CD4-positive, alpha-beta T cell treated with Interleukin-1 beta for 1 hour (primary cell): ENCODE measurements at regions not wholly inside any gene's neighbourhood (a gene's known extent, or its start where the extent isn't known, plus 50 kb on each side); places are given as distances from the start of the nearest gene placed in this dataset.

ENCODE experiments used
- DNase-seq, 2 donors: peaks; one replicate each; pipeline ENCODE4 v3.0.0-alpha.2; 2020 to 2022

DNA sequence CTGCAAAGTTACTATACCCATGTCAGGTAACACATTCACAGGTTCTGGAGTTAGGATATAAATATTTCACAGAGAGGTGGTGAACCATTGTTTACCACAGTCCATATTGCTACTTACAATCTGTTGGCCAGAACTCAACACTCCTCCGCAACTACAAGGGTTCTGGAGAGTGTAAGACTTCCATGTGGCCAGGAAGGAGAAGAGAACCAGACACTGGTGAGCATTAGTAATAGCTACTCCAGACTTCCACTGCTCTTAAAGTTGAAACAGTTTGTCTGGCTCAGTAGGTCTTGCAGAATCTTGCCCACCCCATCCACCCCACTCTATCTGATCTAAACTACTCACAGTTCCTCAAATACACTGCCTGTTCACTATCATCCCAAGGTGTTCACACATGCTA lies 369.6 kb downstream of the DUSP6 start:
- no peak for DNase-seq

DNA sequence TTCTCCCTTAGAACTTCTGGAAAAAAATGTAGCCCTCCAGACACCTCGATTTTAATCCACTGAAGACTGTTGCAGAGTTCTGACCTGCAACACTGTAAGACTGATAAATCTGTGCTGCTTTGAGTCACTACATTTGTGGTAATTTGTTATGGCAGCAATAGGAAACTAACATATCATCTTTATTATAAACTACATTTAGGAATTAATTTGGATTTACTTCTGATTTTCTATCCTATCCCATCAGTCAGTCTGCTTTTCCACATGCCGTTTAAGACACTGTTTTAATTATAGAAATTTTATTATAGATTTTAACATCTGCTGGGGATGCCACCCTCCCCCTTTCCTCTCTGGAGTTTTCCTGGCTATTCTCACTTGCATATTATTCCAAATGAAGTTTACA lies 375.2 kb downstream of the DUSP6 start:
- DNase-seq, result no peak

DNA sequence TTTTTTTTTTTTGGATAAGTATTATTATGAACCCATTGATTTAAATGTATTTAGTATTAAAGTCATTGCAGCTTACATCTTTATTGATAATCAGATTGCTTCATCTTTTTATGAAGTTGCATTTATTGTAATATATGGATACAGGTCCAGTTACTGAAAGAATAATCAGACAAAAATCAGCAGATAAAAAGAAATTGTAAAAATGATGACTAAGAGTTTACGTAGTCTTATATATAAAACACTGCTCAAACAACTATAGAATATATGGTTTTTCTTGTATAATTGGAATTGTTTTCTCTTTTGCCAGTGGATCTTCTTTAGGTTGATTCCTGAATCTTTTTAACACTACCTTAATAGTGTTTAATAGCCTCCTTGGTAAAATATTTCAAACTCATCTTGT lies 378.3 kb downstream of the DUSP6 start:
- DNase-seq, result no peak

DNA sequence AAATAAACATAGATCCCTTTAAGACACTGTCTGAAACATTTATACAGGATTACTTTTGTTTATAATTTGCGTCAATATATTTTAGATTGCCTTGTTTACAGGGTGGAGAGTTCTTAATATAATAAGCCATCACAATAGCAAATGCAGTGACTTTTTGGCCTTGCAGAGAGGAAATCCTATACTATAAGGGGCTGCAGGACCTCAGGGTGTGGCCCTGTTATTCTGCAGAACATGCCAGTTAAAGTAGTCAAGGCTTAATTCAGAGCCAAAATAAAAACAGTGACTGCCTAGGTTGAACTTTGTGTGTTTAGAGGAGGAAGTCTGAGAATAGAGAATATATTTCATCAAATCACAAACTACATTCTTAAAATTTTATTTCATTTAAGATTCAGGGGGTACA lies 381.6 kb downstream of the DUSP6 start:
- no peak for DNase-seq

DNA sequence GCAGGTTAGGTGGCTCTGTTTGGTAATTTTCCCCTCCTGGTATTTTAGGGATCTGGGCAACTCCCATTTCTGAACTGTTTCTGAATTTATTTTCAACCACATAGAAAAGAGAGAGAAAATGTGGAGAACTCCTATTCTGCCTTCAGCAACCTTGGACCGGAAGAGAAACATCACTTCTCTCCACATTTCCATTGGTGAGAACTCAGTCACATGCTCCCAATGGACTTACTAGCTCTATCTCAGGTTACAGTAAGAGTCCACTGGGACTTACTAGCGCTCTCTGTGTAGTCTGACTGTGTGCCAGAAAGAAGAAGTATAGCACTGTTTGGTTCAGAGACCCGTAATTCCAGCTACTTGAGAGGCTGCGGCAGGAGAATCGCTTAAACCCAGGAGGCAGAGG lies 383.2 kb downstream of the DUSP6 start:
- DNase-seq, result no peak

DNA sequence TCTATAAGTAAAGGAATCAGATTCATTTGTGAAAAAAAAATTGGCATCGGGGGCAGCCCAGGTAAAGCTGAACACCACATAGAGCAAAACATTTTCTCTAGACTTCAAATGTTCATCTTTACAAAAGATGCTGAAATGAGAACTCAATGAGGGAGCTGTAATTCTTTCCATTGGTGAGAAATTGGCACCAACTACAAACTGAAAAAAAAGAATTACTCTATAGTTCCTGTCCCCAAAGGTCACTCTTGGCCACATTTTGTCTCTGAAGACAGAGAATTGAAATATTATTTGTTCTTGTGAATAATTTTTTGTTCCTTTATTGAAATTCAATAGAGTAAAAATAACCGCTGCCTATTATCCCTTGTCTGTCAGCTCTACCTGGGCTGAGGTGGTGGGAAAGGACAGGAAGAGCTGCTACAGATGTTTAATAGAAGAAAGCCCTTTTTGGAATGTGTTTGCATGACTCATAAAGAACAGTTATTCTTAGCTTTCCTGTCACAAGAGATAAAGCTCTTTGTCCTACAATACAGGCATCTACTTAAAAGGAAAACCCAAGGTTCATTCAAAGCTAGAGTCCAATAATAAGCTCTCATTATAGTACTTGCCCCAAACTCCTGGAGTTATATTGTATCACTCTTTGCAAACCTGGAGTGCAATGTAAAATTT lies 380.1 kb upstream of the KITLG start:
- no peak for DNase-seq

DNA sequence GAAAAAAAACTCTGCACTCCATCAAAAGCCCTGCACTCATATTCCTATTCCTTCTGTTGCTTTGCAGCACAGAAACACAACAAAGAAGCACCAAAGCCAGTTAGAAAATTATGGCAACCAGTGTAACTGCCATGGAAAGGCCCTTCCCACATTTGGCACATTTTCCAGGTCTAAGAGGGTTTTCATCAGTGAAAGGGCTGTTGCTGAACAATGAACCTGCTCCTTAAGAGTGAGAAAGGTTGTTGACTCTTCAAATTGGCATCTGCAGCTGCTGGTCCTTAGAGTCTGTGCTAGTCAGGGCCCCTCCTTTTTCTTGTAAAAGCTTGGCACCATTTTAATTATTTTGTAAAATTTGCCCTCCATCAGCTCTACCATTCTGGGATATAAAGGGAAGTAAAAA lies 378.7 kb upstream of the KITLG start:
- no peak for DNase-seq

DNA sequence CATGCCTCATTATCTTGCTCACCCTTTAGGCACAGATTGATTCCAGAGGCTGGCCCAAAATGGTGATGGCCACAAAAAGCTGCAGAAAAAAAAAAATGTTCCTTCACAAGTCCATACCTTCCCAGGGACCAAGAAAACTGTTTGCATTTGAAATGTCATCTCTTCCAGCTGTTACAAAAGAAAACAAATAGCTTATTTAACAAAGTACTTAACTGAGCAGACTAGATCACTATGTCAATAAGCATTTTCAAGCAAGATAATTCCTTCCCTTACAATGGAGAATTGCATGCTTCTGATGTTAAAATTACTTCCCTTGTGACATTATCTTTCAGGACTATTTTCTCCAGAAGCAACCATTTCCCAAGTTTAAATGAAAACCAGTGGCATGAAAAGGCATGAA lies 377.9 kb upstream of the KITLG start:
- DNase-seq, result no peak

DNA sequence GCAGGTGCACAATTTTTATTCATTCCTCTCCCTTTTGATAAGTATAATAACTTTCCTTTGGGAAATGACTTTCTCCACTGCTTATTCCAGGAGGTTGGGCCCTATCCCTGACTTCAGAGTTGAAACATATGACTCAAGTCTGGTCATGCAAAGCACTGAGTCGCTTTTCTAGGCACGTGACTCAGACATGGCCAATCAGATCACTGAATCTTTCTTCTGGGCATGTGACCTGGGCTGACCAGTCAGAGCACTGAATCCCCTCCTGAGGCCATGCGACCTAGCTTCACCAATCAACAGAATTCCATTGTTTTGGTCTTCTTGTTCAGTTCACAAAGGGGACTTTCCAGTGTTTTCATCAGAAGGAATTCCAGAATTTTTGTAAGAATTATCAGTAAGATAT lies 377.1 kb upstream of the KITLG start:
- DNase-seq, result no peak

DNA sequence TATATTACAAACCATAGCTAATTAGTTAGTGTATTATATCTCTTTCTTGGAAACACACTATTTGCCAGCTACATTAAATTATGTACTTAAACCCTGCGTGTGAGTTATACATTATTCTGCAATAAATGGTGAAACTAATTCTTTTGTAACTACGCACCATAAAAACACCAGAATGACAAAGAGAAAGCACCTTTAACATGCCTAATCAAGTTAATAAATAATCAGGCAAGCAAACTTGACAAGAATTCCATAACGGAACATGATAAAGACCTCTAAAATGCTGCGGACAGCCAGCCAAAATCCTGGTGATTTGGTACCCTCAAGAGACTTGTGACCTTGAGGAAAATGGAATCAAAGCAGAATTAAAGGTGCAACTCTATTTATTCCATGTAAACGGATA lies 375.3 kb upstream of the KITLG start:
- no peak for DNase-seq

DNA sequence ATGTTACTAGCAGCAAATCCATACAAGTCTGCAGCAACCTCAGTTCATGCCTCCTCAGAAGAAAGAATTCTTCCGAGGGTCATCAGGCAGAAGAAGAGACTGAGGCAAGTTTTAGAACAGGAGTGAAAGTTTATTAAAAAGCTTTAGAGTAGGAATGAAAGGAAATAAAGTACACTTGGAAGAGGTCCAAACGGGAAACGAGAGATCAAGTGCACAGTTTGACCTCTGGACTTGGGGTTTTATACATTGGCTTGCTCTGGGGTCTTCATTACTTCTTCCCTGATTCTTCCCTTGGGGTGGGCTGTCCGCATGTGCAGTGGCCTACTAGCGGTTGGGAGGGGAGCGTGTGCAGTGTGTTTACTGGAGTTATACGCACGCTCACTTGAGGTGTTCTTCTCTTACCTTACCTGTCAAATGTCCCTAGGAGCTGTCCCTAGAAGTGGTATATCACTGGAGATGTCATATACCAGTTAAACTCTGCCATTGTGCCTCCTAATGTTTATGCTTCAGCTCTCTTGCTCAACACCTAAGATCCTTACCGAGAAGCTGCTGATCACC lies 372.8 kb upstream of the KITLG start:
- DNase-seq, result no peak

DNA sequence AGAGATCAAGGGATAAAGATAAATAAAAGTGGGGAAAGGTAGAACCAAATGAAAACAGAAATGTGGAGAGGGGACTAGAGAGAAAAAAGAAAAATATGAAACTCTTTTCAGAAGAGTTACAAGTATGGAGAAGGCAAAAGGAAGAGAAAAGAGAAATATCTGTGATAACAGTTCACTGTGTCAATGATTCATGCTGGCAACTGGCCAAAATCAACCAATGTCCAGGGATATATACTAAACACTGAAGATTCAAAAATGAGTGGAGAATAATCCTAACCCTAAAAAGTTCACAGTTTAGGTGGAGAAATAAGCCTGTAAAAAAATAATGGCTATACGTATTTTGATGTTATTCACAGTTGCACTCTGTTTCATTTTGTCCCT lies 372.3 kb upstream of the KITLG start:
- no peak for DNase-seq

DNA sequence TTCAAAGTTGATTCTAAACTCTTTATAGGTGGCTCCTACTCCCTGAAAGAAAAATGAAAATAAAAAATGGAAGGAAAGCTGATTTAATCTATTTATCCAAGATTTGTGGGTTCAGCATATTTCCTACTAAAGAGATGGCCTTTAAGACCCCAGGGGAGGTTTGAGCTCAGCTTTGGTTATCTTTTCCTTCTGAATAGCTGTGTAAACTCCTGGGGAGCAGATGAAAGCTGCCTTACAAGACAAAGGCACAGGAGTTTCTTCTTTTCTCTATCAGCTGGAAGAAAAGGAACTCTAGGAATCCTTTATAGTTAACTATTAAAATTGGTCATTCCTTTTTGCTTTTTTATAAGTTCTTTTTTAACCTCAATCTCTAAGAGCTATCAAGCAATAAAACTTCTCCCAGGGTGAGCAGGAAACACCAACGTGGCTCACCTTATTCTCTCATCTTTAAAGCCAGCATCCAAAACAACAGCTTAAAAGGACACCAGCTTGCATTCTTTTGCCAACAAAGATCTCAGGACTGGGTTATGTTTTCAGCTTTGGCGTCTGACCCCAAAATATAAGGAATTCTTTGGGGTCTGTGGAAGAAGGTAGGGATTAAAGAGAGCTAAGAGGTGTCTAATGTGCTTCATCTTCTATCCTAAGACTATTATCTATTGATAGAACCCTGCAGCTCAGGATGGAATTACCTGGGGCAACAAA lies 371.7 kb upstream of the KITLG start:
- DNase-seq, result no peak

DNA sequence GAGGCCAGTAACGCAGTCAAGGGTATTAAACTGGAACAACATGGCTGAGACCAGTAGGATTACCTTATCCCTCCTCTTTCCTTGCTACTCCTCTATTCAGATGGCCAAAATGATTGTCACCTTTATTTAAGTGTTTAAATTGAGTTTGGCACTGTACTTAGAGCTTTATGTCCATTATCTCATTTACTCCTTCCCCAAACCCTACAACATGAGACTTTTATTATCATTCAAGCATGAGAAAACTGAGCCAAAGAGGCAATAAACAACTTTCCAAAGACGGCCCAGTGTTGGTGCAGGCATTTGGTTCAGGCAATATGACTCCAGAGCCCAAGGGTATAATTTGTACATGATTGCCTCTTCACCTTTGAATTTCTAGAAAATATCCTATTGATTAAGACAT lies 370.9 kb upstream of the KITLG start:
- DNase-seq, result no peak

DNA sequence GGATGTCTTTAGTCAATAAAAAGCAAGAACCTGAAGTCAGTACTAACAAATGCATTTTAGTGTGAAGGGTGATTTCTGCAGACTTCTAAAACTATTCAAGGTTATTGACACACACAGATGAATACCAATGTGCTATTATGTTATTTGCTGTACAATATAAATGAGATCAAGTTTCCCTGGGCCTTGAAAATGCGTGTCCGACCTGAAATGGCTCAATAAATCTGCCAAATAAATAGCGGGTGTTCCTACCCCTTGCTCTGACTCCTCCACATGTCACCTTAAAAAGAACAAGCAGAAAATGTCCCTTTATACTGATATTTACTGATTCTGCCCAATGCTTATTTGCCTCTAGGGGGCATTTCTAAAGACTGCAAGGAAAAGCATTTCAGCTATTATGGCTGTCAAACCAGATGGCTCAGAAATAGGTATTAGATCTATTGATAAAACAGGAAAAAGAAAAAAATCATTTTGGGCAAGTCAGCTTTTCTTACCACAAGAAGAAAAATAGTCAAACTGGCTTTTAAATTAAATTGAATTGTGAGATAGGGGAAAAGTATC lies 367.3 kb upstream of the KITLG start:
- no peak for DNase-seq

DNA sequence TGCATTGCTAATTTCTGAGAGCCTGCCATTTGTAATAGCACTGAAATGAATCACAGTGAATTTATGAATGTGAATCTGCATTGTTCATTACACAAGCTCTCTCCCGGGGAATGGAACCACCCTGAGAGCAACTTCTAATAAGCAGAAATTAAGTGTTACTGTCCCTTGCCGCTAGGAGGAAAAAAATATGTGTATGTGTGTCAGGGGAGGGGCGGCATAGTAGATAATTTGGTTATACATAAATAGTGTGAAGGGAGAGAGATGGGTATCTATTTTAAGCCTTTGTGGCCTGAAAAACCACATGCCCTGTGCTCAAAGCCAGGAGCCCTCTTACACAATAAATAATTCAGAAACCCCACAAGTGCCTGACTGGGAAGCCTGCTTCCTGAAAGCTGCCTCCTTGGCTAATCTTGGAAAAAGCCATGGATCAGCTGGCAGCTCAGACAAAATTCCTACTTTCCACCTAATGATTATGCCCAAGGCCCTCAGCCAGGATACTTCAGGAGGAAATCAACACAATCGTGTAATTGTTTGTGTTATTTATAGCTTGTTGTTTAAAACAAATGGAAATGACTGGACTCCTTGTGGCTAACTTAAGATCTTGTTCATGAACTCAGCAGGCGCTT lies 366.2 kb upstream of the KITLG start:
- no peak for DNase-seq

DNA sequence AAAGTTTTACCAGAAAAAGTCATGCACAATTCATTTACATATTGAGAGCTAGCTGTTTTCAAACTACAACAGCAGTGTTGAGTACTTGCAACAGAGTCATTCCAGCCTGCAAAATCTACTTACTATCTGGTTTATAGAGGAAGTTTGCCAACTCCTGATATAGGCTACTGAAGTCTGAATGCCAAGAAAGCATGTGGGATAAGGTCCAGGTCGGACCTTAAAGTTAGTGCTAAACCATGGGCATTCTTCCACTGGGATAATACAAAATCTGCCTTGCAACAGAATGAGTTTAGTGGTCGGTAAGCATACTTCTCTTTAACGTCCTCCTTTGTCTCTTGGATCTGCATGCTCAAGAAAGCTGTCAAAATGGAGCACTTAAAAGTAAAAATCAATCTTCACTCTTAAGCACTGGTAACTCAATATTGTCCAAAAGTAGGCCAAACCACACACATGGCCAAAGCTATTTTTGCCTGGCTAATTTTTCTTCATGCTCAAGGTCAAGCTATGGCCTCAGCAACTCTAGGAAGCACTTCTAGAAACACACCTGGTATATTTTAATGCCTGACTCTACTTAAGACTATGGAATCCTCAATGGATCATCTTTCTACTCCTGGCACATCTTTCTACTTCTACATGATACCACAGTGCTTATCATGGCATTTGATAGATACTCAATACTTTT lies 364.9 kb upstream of the KITLG start:
- DNase-seq, result no peak

DNA sequence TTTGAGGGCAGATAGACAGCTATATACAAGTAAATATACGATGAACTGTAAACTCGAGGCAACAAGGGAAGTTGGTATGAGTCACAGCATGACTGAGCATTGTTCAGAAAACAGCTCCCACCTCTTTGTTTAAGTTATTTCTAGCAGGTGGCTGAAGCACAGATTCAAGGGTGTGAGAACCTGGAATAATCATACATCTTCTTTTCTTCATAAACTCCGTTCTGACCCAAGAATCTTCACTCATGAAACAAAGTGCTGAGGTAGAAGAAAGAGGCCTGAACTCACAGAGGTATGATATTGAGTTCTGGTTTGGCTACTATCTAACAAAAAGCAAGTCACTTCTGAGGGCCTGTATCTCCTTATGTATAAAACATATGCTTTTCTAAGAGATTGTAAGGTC lies 364.1 kb upstream of the KITLG start:
- DNase-seq, result no peak

DNA sequence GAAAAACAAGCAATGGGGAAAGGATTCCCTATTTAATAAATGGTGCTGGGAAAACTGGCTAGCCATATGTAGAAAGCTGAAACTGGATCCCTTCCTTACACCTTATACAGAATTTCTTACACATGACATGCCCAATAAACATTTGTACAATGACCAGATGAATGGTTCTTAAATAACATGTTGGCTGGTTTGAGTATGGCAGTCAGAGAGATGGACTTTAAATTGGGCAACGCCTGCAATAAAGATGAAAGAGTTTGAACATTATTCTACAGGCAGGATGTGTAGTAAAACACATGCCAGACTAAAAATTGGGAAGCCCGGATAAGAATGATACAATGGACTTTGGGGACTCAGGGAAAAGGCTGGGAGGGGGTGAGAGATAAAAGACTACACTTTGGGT lies 360.6 kb upstream of the KITLG start:
- no peak for DNase-seq

DNA sequence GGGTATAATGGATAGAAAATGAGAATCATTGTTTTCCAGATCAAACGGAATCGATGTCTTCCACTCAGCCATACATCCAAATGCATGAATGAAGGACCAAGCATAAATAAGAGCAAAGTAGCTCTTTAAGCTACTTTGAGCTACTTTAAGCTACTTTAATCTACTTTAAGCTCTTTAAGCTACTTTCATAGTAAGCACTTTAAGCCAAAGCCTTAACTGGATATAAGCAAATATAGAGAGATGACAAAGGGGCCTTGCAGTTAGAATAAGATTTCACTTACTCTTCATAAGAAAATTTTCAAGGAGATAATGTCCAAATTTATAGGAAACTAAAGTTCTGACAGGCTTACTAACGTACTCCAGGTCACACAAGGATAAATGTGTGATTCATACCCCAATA lies 355.6 kb upstream of the KITLG start:
- no peak for DNase-seq

DNA sequence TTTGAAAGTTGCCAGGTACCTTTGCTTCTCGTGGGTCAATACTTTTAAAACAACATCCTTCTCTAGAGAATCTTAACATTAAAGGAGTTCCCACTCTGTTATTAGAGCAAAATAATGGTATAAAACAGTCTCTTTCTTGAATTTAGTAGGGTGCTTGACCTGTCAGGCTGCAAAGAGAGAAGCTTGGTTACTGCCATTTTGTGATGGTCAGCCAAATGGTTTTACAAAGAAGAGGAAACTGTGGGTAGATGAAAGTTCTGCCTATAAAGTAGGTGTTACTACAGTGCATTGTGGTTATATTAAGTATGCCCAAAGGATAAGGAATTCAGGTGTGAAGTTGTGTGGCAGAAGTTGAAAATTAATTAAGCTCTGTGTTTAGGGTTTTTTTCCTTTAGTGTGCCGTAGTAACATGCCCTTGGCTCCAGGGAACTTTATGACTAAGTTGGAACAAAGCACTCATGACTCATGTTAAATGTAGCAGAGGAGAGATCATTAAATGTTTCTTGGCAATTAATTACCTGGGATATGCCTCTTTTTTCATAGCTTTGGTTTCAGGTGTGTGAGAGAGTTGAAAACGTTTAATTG lies 354.0 kb upstream of the KITLG start:
- DNase-seq, result no peak

DNA sequence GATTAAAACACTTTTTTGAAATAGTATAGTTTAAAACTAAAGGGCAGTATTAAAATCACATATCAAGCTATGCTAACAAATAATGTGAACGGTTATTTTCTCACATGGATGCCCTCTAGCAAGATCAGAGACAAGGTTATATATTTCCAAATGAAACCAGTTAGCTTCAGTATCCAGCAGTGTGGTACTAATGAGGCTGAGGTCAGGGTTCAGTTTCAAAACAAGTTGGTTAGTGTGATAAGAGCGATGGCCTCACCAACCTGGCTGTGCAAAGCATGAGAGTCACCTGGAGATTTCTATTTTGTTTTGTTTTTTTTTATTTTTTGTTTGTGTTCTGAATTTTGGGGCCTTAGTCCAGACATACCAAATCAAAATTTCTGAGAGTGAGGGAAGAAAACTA lies 352.2 kb upstream of the KITLG start:
- no peak for DNase-seq

DNA sequence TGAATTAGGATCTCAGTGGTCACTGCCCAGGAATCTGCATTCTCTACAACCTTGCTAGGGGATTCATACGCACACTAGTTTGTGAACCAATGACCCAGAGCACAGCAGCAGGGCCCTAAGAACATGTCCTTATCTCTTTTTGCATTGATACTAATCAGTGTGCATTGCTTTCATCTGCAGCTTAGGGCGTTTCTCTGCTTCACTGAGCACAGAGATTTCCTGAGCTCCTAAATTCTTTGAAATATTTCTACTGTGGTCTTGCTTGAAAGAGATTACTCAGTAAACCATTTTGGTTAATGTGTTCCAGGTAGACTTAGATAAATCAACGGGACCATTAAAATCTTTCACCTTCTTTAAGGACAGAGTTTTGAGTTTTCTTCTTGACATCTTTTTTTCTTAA lies 351.3 kb upstream of the KITLG start:
- no peak for DNase-seq
